ENCODE measurements at regions not wholly inside any gene's neighbourhood (a gene's known extent, or its start where the extent isn't known, plus 50 kb on each side); places are given as distances from the start of the nearest gene placed in this dataset.

DNA sequence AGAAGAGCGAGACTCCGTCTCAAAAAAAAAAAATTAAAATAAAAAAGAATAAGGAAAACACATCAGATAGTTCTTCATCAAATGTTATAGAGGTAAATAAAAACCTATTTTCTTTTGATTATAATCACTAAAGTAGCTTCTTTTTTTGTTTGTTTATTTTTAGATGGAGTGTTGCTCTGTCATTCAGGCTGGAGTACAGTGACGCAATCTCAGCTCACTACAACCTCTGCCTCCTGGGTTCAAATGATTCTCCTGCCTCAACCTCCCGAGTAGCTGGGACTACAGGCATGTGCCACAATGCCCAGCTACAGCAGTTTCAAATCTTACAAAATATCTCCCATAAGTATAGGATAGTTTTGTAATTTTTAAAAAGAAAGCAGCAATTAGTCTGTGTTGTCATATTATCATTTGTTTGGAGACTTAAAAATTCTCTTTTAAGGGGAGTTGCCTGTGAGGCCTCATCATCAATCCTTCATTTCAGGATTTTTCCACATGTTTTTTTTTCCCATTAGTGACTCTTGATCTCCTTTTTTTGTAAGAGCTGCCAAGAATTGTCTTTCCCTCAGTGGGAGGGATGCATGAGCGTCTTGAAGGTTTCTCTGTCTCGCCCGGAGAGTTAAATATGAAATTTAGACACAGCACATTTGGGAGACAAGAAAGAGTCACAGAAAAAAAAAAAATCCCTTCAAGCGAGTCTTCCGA, 275.9 kb downstream of the CDCA7 start:
- in situ Hi-C loops (cut with MboI; ENCODE audit: low sequenced_read_pairs in 4 of 4) (no loop called here), intact Hi-C loops (cut with DNase I; ENCODE audit: low total_unique reads) (loop anchor here (1.0 kb wide), 1 partner anchor 8 kb away; no protein-coding TSS in a partner anchor)
- no peak overlapping the region for H3K27ac ChIP-seq
- DNase-seq, result no peak
- no peaks in the 10 kb centered on the region for H3K27me3 ChIP-seq
- no peaks in the 10 kb centered on the region for H3K36me3 ChIP-seq
- no peaks in the 10 kb centered on the region for H3K9me3 ChIP-seq
- no peak overlapping the region for H3K4me3 ChIP-seq
- no peaks in the 10 kb centered on the region for H3K4me1 ChIP-seq
- ATAC-seq, result no peak
- TF ChIP-seq, protein P1, sequence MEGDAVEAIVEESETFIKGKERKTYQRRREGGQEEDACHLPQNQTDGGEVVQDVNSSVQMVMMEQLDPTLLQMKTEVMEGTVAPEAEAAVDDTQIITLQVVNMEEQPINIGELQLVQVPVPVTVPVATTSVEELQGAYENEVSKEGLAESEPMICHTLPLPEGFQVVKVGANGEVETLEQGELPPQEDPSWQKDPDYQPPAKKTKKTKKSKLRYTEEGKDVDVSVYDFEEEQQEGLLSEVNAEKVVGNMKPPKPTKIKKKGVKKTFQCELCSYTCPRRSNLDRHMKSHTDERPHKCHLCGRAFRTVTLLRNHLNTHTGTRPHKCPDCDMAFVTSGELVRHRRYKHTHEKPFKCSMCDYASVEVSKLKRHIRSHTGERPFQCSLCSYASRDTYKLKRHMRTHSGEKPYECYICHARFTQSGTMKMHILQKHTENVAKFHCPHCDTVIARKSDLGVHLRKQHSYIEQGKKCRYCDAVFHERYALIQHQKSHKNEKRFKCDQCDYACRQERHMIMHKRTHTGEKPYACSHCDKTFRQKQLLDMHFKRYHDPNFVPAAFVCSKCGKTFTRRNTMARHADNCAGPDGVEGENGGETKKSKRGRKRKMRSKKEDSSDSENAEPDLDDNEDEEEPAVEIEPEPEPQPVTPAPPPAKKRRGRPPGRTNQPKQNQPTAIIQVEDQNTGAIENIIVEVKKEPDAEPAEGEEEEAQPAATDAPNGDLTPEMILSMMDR (IDR thresholded peaks at IDR 0.05 in 4 of 5, conservative IDR thresholded peaks at IDR 0.05 in 1 of 5), result no peak
- no peak for TF ChIP-seq POLR2A (IDR thresholded peaks at IDR 0.05)

DNA sequence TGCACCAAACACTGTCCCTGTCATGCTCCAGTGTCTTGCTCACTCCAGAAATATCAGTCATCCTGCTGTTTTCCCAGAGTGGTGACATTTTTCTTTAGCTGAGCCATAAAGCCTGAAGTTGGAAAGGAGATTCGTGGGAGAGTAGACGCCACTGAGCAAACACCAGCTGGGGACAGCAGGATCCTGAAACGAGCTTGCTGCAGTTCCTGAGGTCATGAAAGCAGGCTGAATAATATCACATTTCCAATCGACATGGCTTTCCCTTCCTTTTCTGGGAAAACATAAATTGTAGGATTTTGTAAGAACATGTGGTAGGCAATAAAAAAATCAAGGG, 276.4 kb downstream of the CDCA7 start:
- H3K9me3 ChIP-seq, result no peaks in the 10 kb centered on the region
- TF ChIP-seq POLR2A (IDR thresholded peaks at IDR 0.05), result no peak
- TF ChIP-seq, protein P1 (IDR thresholded peaks at IDR 0.05 in 4 of 5, conservative IDR thresholded peaks at IDR 0.05 in 1 of 5), result no peak
- no peaks in the 10 kb centered on the region for H3K36me3 ChIP-seq
- ATAC-seq (no peak), DNase-seq (no peak)
- no peaks in the 10 kb centered on the region for H3K4me1 ChIP-seq
- intact Hi-C loops (cut with DNase I; ENCODE audit: low total_unique reads) (no loop called here), in situ Hi-C loops (cut with MboI; ENCODE audit: low sequenced_read_pairs in 4 of 4) (no loop called here)
- H3K27ac ChIP-seq, result no peak overlapping the region
- no peaks in the 10 kb centered on the region for H3K27me3 ChIP-seq
- no peak overlapping the region for H3K4me3 ChIP-seq

DNA sequence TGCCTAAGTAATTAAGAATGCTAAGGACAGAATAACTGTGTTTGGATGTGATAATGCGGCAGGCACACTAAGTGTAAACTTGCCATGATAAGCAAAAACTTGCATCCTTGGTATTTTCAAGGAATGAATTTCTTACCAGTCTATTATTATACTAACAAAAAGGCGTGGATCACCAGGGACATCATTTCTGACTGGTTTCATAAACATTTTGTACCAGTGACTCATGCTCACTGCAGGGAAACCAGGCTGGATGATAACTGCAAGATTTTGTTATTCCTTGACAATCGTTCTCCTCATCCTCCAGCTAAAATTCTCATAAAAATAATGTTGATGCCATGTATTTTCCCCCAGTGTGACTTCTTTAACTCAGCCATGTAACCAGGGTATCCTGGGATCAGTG, 289.5 kb downstream of the CDCA7 start:
- Histone ChIP-seq H3K4me3 (no peak overlapping the region), H3K27me3 (no peaks in the 10 kb centered on the region), H3K4me1 (no peaks in the 10 kb centered on the region), H3K9me3 (no peaks in the 10 kb centered on the region), H3K36me3 (no peaks in the 10 kb centered on the region), H3K27ac (no peak overlapping the region)
- in situ Hi-C loops (cut with MboI; ENCODE audit: low sequenced_read_pairs in 4 of 4), result no loop called here
- intact Hi-C loops (cut with DNase I; ENCODE audit: low total_unique reads), result no loop called here
- ATAC-seq (no peak), DNase-seq (no peak)
- no peak for TF ChIP-seq POLR2A (IDR thresholded peaks at IDR 0.05)
- TF ChIP-seq, protein P1 (IDR thresholded peaks at IDR 0.05 in 4 of 5, conservative IDR thresholded peaks at IDR 0.05 in 1 of 5), result no peak

DNA sequence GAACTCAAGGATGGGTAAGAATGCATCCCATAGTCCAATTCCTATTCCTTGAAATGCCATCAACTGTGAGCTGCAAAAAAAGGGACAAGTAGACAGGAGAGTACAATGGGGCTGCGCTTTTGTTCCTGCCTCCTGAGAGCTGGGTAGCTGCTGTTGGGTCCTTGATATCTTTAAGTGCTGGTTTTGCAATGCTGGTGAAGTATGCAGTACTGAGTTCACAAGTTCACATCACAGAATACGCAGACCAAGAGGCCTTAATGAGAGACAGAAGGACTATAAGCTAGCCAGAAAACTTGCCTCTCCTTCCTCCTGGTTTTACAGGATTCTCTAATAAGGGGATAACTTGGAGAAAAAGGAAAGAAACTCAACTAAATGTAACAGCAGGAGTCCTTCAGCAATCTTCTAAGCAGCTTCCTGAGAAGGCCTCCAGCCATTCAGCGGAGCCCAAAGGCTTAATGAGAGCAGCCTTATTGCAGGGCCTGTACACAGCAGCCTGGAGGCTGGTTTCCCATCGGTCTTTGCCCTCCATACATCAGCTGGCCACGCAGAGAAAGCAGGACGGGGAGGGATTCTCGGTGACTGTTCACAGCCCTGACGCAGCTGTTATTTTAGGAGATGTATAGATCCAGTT, 293.1 kb downstream of the CDCA7 start:
- no peak for DNase-seq
- no peaks in the 10 kb centered on the region for H3K4me1 ChIP-seq
- H3K27ac ChIP-seq, result no peak overlapping the region
- in situ Hi-C loops (cut with MboI; ENCODE audit: low sequenced_read_pairs in 4 of 4) (no loop called here), intact Hi-C loops (cut with DNase I; ENCODE audit: low total_unique reads) (no loop called here)
- H3K4me3 ChIP-seq, result no peak overlapping the region
- no peaks in the 10 kb centered on the region for H3K36me3 ChIP-seq
- no peak for TF ChIP-seq POLR2A (IDR thresholded peaks at IDR 0.05)
- TF ChIP-seq, protein P1 (IDR thresholded peaks at IDR 0.05 in 4 of 5, conservative IDR thresholded peaks at IDR 0.05 in 1 of 5), result no peak
- no peak for ATAC-seq
- H3K9me3 ChIP-seq, result no peaks in the 10 kb centered on the region
- no peaks in the 10 kb centered on the region for H3K27me3 ChIP-seq
